GM21390 (cell line): ENCODE measurements at regions not wholly inside any gene's neighbourhood (a gene's known extent, or its start where the extent isn't known, plus 50 kb on each side); places are given as distances from the start of the nearest gene placed in this dataset.

ENCODE experiments used
- ATAC-seq: cut with Tn5 transposase; IDR thresholded peaks from one replicate; pipeline ENCODE4 v1.9.1; 2021; ENCODE audit not compliant: unreplicated experiment

DNA sequence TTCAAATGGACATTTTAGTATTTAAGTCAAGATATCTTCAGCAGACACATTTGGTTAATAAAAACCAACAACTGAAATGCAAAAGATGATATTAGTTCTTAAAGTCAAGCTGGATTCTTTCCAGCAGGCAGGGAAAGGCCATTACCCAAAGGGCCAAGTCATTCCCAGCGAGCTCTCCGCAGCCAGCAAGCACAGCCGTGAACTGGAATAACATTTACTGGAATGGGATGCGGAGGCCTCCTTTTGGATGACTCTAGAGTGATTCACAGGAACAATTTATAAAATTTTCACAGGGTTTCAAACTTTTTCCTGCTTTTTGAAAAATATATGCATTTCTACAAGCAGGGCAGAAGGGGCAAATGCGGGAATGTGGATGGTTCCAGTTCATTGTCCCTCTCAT, 76.6 kb upstream of the DAB2 start:
- ATAC-seq: no peak

DNA sequence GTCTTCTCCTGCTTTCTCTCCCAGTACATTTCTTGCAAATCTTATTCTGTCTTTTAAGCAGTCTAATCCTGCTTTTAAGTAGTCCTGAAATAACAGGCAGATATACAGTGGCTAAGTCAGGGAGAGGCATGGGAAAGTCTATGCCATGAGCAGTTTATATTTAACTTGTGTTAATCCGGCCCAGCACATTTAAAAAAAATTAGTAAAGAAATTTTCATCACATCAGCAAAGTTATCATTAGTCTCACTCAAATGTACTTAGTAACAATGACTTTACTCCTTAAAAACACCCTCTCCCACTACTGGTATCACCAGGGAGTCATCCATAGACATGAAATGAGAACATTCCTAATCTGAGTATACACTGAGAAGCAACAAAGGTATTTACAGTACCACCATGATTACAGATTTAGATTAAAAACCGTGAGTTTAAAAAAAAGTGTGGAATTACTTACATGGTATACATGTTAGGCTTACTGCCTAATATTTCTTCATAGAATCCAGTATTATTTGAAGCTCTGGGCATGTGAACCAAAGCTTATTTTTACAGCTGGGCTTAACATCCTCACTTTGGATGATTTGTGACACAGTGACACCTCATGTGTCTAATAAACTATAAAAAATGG, 75.9 kb upstream of the DAB2 start:
- ATAC-seq: no peak

GRCh38 chr5:39498278-39498952, 73.6 kb upstream of the DAB2 start:
- ATAC-seq: no peak

DNA sequence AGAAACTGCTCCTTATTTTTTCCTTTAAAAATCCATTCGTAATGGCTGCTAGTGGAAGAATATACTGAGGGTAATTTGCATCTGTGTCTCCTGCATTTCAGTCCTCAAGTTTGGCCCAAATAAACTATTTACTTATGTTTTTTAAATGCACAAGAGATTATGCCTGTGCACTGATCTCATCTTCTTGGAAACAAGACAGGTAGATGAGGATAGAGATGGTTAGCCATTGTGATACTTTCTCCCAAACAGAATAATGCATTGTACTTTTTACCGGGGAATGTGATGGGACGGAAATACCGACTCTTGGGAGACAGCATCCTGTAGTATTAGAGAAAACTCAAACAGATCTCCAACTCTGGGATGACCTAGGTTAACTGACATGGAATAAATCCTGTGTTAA, 72.5 kb upstream of the DAB2 start:
- no peak for ATAC-seq

DNA sequence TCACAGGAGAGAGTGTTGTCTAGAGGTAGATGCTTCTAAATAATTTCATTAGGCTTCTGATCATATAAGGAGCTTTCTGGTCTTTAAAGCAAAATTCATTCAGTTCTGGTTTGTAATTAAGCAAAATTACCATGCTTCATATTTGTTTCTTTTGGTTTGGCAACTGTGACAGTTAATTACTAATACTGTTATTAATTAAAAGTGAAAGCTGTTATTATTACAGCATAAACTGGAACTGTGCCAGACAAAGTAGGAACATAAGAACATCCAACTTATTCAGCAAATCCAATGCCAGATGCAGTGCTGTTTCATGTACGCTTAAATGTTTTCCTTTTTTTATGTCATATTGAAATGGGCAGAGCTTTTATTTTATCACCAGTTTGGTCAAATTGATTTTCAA, 70.4 kb upstream of the DAB2 start:
- ATAC-seq: no peak

DNA sequence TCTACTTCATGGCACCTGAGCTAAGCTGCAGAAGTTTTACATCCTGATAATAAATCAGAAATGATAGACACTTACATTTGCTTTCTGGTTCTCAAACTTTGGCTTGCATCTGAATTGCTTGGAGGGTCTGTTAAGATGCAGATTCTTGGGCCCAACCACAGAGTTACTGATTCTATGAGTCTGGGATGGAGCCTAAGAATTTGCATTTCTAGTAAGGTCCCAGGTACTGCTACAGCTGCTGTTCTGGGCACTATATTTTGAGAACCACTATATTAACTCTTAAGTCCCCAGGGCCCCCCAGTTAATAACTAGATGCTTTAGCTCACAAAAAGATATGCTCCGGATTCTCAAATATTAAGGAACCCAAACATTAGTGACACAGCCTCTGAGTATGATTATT, 69.8 kb upstream of the DAB2 start:
- no peak for ATAC-seq

DNA sequence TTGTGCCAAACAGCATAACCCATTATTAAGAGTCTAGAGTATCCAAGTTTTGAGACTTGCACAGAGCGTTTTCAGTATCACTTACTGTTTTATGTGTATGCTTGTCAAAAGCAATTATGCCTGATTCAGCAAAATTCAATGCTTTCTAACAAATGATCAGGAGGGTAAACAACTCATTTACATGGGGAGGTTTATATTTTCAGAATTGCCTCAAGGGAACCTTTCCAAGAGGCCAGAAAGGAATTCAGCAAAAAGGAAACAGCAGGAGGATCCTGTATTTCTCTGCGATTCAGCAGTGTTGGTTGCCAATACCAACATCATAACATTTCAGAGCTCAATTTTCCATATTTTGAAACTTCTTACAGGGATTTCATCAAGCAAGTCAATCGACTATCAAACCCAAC, 69.3 kb upstream of the DAB2 start:
- ATAC-seq: no peak

DNA sequence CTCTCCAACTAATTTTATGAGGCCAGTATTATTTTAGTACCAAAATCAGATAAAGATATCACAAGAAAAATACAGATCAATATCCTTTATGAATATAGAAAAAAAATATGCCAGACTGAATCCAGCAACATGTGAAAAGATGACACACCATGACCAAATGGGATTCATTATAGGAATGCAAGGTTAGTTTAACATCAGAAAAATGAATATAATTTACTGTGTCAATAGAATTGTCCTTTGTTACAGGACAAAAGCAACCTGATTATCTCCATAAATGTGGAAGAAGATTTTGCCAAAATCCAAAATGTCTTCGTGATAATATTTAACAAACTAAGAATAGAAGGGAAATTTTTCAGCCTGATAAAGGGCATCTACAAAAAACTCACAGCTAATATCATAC, 66.4 kb upstream of the DAB2 start:
- no peak for ATAC-seq

DNA sequence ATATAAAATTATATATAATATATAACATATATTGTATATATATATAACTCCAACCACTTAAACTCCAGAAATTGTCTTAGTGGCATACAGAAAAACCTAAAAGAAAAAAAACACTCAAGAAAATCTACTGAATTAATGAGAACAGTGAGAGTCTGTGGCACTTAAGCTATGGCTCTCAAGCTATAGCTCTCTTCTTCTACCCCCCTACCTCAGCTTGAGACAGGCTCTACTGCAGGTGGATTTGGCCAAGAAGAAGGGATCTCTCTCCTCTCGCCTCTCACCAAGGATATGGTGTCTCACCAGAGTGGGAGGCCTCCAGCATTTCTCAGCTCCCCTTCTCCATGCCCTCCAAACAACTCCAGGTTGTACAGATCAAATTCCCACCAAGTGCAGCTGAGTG, 64.5 kb upstream of the DAB2 start:
- ATAC-seq: no peak

DNA sequence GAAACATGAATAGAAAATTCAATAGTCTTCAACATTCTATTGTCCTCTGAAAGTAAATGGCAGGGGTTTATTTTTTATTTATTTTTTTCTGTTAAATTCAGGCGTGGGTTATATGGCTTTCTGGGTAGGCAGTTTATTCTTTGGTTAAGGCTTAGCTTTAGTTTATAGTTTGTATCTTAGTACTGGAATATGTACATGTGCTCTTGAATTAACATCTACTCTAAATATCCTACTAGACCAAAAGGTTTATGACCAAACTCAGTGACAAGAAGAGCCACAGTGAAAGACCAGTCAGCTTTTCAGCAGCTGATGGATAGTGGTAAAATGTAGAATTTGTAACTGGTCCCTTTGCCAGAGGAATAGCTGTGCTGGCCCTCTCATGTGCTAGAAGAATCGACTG, 62.0 kb upstream of the DAB2 start:
- ATAC-seq: no peak

DNA sequence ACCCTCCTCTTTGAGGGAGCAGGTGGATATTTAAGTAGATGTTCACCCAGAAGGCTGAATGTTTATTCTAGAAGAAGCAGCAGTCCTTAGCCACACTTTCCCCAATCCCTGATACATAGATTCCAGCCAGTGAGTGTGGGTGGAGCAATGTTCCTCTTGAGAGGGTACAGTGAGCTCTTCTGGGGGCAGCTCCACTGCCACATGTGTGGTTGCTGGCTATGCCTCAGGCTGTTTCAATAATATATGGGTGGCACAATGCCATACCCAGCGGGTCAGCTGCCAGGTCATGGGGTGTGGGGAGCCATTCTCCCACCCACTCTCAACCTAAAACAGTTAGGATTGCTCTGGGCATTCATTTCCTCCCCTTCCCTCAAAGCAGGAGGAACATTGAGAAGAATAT, 61.6 kb upstream of the DAB2 start:
- ATAC-seq: no peak

- ATAC-seq: no peak
These were observed 60.3 kb upstream of the DAB2 start for GRCh38 chr5:39485079-39485478.

- no peak for ATAC-seq
These were observed 59.9 kb upstream of the DAB2 start for GRCh38 chr5:39484673-39485072.

- ATAC-seq: no peak
These were observed 57.3 kb upstream of the DAB2 start for GRCh38 chr5:39482098-39482497.

DNA sequence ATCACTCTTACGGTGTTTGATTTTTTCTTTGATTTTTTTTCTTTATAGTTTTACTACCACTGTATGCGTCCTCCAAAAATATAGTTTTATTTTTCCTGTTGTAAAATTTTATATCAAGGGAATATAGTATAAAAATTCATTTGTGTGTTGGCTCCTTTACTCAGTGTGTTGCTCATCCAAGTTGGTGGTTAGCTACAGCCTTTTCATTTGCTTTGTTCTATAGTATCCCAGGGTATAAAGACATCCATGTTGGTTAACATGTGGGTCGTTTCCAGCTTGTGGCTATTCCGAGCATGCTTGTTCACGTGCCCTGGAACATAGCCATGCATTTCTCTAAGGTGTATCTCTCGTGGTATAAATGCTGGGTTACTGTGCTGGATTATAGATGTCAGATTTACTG, 54.8 kb upstream of the DAB2 start:
- no peak for ATAC-seq

GRCh38 chr5:39478863-39479262, 54.1 kb upstream of the DAB2 start:
- ATAC-seq: no peak

GRCh38 chr5:39476843-39477220, 52.1 kb upstream of the DAB2 start:
- no peak for ATAC-seq

DNA sequence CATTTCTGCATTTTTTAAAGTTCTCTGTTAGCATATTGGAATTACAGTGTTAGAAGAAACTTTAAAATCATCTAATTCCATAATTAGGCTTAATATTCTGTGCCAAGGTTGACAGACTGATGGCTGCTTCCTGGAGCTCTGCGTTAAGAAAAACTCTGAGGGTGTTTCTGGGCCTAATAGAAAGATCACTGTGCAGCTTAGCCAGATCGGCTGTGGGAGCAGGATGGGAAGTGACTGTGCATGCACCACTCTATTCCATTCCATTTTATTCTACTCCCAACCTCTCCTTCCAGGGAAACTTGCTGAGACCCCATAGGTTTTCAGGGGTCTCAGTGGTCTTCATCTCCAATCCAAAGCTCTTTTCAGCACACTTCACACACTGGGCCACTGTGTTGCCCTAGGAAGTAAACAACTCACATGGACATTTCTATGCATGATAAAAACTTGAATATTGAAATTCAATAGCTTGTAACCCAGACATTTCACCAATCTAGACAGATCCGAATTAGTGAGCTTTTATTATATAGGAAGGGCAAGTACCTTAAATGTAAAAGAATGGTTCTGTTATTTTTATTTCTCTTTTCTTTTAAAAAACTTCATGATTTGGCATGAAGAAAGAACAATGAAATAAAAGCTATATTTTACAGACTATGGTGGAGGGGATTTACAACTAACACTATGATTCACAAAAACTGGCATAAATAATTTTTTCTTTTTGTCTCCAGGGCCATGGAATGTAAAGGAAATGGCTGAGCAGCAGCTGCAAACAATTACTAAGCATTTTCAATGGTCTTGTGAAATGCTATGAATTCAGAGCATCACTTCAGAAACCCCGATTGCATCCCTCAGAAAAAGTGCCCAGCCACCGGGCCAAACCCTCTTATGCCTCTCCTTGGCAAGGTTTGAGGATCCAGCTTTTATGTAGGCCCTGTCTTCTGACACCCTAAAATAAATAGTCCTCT, 51.4 kb upstream of the DAB2 start:
- ATAC-seq: no peak

GRCh38 chr5:39475159-39475571, 50.4 kb upstream of the DAB2 start:
- ATAC-seq: no peak
